ENCODE measurements at regions not wholly inside any gene's neighbourhood (a gene's known extent, or its start where the extent isn't known, plus 50 kb on each side); places are given as distances from the start of the nearest gene placed in this dataset.

DNA sequence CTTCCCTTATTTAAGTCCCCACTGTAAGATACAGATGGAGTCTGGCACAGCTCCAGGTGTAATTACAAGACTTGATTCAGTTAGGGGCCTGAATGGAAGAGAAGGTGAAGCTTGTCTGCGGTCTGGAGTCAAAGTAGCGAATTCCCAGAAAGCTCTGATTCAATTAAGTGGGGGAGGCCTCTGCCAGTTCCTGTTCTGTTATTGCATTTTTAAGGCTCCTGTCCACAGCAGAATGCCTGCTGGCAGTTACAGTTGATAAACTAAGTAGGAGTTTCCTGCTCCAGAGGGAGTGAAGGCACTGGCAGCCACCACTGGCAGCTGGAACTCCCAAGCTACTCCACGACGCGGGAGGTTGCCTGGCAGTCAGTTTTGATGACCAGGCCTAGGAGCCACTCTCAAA is 181.1 kb downstream of the SOCS6 start:
- Histone ChIP-seq H3K36me3 (ENCODE audit: control insufficient read depth in 2 of 2, extremely low read depth in 1 of 2, insufficient read depth in 2 of 2, low read length in 2 of 2) (no peaks in the 10 kb centered on the region), H3K9me3 (ENCODE audit: control insufficient read depth, low read depth, low read length) (no peaks in the 10 kb centered on the region), H2AFZ (ENCODE audit: control insufficient read depth, low read length) (no peak overlapping the region), H3K4me2 (ENCODE audit: control insufficient read depth, extremely low read depth, insufficient read depth, low read depth, low read length) (no peak overlapping the region), H3K27ac (ENCODE audit: control insufficient read depth, insufficient read depth, low read length) (no peak overlapping the region), H3K9me1 (ENCODE audit: control insufficient read depth, extremely low read depth, insufficient read depth, low read length) (no peaks in the 10 kb centered on the region), H3K4me3 (ENCODE audit: control insufficient read depth in 2 of 3, extremely low read depth in 1 of 3, insufficient read depth in 2 of 3, low read depth in 1 of 3, low read length in 3 of 3) (no peak overlapping the region), H3K79me2 (ENCODE audit: control insufficient read depth, insufficient read depth, low read length) (no peaks in the 10 kb centered on the region), H4K20me1 (ENCODE audit: control insufficient read depth, extremely low read depth, insufficient read depth, low read length) (no peaks in the 10 kb centered on the region), H3K4me1 (ENCODE audit: control insufficient read depth, extremely low read depth, insufficient read depth, low read length) (no peaks in the 10 kb centered on the region), H3K9ac (ENCODE audit: control insufficient read depth, extremely low read depth, insufficient read depth, low read length) (no peak overlapping the region), H3K27me3 (ENCODE audit: control insufficient read depth, extremely low read depth, insufficient read depth, low read length) (no peaks in the 10 kb centered on the region)
- no peak for FAIRE-seq
- TF ChIP-seq EZH2 (IDR thresholded peaks at IDR 0.05; ENCODE audit: low read length), result no peak
- TF ChIP-seq, protein P1, sequence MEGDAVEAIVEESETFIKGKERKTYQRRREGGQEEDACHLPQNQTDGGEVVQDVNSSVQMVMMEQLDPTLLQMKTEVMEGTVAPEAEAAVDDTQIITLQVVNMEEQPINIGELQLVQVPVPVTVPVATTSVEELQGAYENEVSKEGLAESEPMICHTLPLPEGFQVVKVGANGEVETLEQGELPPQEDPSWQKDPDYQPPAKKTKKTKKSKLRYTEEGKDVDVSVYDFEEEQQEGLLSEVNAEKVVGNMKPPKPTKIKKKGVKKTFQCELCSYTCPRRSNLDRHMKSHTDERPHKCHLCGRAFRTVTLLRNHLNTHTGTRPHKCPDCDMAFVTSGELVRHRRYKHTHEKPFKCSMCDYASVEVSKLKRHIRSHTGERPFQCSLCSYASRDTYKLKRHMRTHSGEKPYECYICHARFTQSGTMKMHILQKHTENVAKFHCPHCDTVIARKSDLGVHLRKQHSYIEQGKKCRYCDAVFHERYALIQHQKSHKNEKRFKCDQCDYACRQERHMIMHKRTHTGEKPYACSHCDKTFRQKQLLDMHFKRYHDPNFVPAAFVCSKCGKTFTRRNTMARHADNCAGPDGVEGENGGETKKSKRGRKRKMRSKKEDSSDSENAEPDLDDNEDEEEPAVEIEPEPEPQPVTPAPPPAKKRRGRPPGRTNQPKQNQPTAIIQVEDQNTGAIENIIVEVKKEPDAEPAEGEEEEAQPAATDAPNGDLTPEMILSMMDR (optimal IDR thresholded peaks at IDR 0.05 in 1 of 3, IDR thresholded peaks at IDR 0.05 in 1 of 3, conservative IDR thresholded peaks at IDR 0.05 in 1 of 3; ENCODE audit: extremely low read depth in 1 of 3, insufficient read depth in 2 of 3, low read length in 3 of 3), result no peak
- no peak for DNase-seq (ENCODE audit: low read depth, low spot score)
- dilution Hi-C loops (cut with MboI; ENCODE audit: extremely low pct_ligation_motif_present, low sequenced_read_pairs), result no loop called here

DNA sequence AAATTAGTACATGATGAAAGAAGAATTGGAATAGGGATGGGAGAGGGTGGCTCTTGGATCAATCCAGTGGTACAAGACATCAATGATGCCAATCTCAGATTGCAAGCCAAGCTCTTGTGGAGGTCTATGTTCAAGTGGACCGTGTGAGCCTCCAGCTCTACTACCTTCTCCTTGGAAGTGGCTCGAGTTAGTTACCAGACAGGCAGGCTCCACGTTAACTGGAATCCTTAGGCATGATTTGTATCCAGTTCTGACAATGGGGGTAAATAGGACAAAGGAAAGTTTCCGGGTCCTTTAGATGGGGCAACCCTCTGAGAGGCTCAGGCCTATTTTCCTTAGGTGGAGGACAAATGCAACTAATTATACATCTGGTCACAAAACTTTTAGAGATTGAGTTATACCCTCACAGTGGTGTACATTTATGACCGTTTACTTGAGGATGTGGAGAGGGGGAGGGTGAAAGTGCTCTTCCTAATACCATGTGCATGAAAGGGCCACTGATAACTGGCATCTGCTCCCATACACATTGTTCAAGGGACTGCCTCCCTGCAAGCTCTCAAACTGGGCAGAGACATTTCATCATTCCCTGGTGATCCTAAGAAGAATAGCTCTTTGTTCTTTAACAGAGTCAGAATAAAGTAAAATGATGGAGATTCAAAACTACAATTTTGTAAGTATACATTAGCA is 180.2 kb downstream of the SOCS6 start:
- H4K20me1 ChIP-seq (ENCODE audit: control insufficient read depth, extremely low read depth, insufficient read depth, low read length), result no peaks in the 10 kb centered on the region
- FAIRE-seq, result no peak
- no peak overlapping the region for H2AFZ ChIP-seq (ENCODE audit: control insufficient read depth, low read length)
- no peak for TF ChIP-seq EZH2 (IDR thresholded peaks at IDR 0.05; ENCODE audit: low read length)
- TF ChIP-seq, protein P1 (optimal IDR thresholded peaks at IDR 0.05 in 1 of 3, IDR thresholded peaks at IDR 0.05 in 1 of 3, conservative IDR thresholded peaks at IDR 0.05 in 1 of 3; ENCODE audit: extremely low read depth in 1 of 3, insufficient read depth in 2 of 3, low read length in 3 of 3), result no peak
- no peaks in the 10 kb centered on the region for H3K9me1 ChIP-seq (ENCODE audit: control insufficient read depth, extremely low read depth, insufficient read depth, low read length)
- H3K79me2 ChIP-seq (ENCODE audit: control insufficient read depth, insufficient read depth, low read length), result no peaks in the 10 kb centered on the region
- H3K36me3 ChIP-seq (ENCODE audit: control insufficient read depth in 2 of 2, extremely low read depth in 1 of 2, insufficient read depth in 2 of 2, low read length in 2 of 2), result no peaks in the 10 kb centered on the region
- no peak overlapping the region for H3K4me3 ChIP-seq (ENCODE audit: control insufficient read depth in 2 of 3, extremely low read depth in 1 of 3, insufficient read depth in 2 of 3, low read depth in 1 of 3, low read length in 3 of 3)
- dilution Hi-C loops (cut with MboI; ENCODE audit: extremely low pct_ligation_motif_present, low sequenced_read_pairs), result no loop called here
- H3K9ac ChIP-seq (ENCODE audit: control insufficient read depth, extremely low read depth, insufficient read depth, low read length), result no peak overlapping the region
- no peak overlapping the region for H3K27ac ChIP-seq (ENCODE audit: control insufficient read depth, insufficient read depth, low read length)
- H3K27me3 ChIP-seq (ENCODE audit: control insufficient read depth, extremely low read depth, insufficient read depth, low read length), result no peaks in the 10 kb centered on the region
- peaks cover 4% of the 10 kb centered on the region for H3K4me1 ChIP-seq (ENCODE audit: control insufficient read depth, extremely low read depth, insufficient read depth, low read length)
- no peak overlapping the region for H3K4me2 ChIP-seq (ENCODE audit: control insufficient read depth, extremely low read depth, insufficient read depth, low read depth, low read length)
- DNase-seq (ENCODE audit: low read depth, low spot score), result no peak
- no peaks in the 10 kb centered on the region for H3K9me3 ChIP-seq (ENCODE audit: control insufficient read depth, low read depth, low read length)
